GM12873 (cell line): ENCODE measurements at regions not wholly inside any gene's neighbourhood (a gene's known extent, or its start where the extent isn't known, plus 50 kb on each side); places are given as distances from the start of the nearest gene placed in this dataset.

Source experiments
- CTCF ChIP-seq: IDR thresholded peaks from 2 replicates; pipeline ENCODE4 v1.5.1; 2012; ENCODE audit warnings: low read depth, mild to moderate bottlenecking, moderate library complexity, low read length, control low read depth; ENCODE audit not compliant: insufficient read depth; ENCODE audit errors: missing control alignments

- TF ChIP-seq CTCF, result no peak
Measured at GRCh38 chr10:45154502-45154901, 153.8 kb downstream of the ZNF22 start.

- TF ChIP-seq CTCF, result peak; percentile 9
Measured at GRCh38 chr10:45155784-45156183, 155.1 kb downstream of the ZNF22 start.

- no peak for TF ChIP-seq CTCF
Measured at GRCh38 chr10:45160271-45160670, 155.1 kb downstream of the OR13A1 start.

- TF ChIP-seq CTCF, result no peak
Measured at GRCh38 chr10:45163315-45163975, 152.0 kb downstream of the OR13A1 start.

- no peak for TF ChIP-seq CTCF
Measured at GRCh38 chr10:45179691-45180090, 135.7 kb downstream of the OR13A1 start.

GRCh38 chr10:45180507-45180906, 134.9 kb downstream of the OR13A1 start:
- TF ChIP-seq CTCF, result no peak

- no peak for TF ChIP-seq CTCF
Measured at GRCh38 chr10:45180946-45181875, 134.2 kb downstream of the OR13A1 start.
